Adipocyte (in vitro differentiated cells): ENCODE measurements at regions not wholly inside any gene's neighbourhood (a gene's known extent, or its start where the extent isn't known, plus 50 kb on each side); places are given as distances from the start of the nearest gene placed in this dataset.
"Not testable (repeated sequence)": the region's sequence is repeated elsewhere in the genome, so short reads cannot be mapped to it uniquely, and the experiment has no call there.

Experiments
- DNase-seq: peaks from one replicate; pipeline ENCODE4 v3.0.0-alpha.2; 2015; ENCODE audit warnings: low read depth
- H3K27me3 ChIP-seq: replicated peaks from 2 replicates; pipeline ENCODE4 v1.7.0; 2013; ENCODE audit warnings: mild to moderate bottlenecking, low read length, moderate library complexity; ENCODE audit not compliant: control insufficient read depth, insufficient read depth
- H3K36me3 ChIP-seq: 2 replicates; pipeline ENCODE4 v1.7.0; 2013; ENCODE audit warnings: low read length, mild to moderate bottlenecking, moderate library complexity; ENCODE audit not compliant: control insufficient read depth, insufficient read depth, severe bottlenecking
- H3K4me1 ChIP-seq: 2 replicates; pipeline ENCODE4 v1.7.0; 2013; ENCODE audit warnings: mild to moderate bottlenecking, low read length, moderate library complexity; ENCODE audit not compliant: control insufficient read depth, insufficient read depth
- H3K4me3 ChIP-seq: 2 replicates; pipeline ENCODE4 v1.7.0; 2013; ENCODE audit warnings: mild to moderate bottlenecking, low read length, moderate library complexity
- H3K9ac ChIP-seq: 2 replicates; pipeline ENCODE4 v1.7.0; 2013; ENCODE audit warnings: mild to moderate bottlenecking, low read length, moderate library complexity
- H3K9me3 ChIP-seq: 2 replicates; pipeline ENCODE4 v1.7.0; 2013; ENCODE audit warnings: mild to moderate bottlenecking, low read length, moderate library complexity; ENCODE audit not compliant: control insufficient read depth

- H3K9ac ChIP-seq = no peak overlapping the region
- no peak overlapping the region for H3K4me3 ChIP-seq
- H3K36me3 ChIP-seq = no peaks in the 10 kb centered on the region
- no peaks in the 10 kb centered on the region for H3K27me3 ChIP-seq
- H3K9me3 ChIP-seq = no peaks in the 10 kb centered on the region
- peaks cover 62% of the 10 kb centered on the region for H3K4me1 ChIP-seq
- DNase-seq = no peak
Observed at GRCh38 chr14:87629788-87630187, 363.2 kb downstream of the GALC start.

GRCh38 chr14:87628780-87629179 lies 364.2 kb downstream of the GALC start:
- Histone ChIP-seq H3K27me3 (no peaks in the 10 kb centered on the region), H3K4me3 (no peak overlapping the region), H3K9me3 (no peaks in the 10 kb centered on the region), H3K4me1 (peaks cover 72% of the 10 kb centered on the region), H3K9ac (peak overlapping the region; percentile 57), H3K36me3 (no peaks in the 10 kb centered on the region)
- DNase-seq = no peak

DNA sequence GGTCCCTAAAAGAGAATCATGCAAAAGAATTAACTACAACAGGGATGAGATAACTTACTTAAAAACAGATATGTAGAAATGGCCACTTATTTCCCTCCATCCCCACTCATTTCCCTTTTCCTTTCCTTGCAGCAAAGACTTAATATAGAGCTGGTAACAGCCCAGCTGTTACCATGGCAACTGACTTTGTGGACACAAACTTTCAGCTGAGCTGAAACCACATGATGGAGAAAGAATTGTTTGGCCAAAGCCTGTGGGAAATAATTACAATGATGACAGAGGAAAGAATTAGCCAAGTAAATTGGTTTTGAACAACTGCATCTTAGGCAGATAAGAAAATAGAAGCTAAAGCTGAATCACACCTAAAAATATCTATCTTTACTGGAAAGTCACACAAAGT lies 364.9 kb downstream of the GALC start:
- Histone ChIP-seq H3K4me1 (peaks cover 78% of the 10 kb centered on the region), H3K4me3 (peak overlapping the region; percentile 12), H3K9me3 (peaks cover under 1% of the 10 kb centered on the region), H3K9ac (peak overlapping the region; percentile 57), H3K27me3 (no peaks in the 10 kb centered on the region), H3K36me3 (no peaks in the 10 kb centered on the region)
- no peak for DNase-seq

- no peaks in the 10 kb centered on the region for H3K27me3 ChIP-seq
- peak overlapping the region; percentile 21 for H3K4me3 ChIP-seq
- H3K4me1 ChIP-seq = peaks cover 76% of the 10 kb centered on the region
- peak overlapping the region; percentile 38 for H3K9ac ChIP-seq
- peaks cover 16% of the 10 kb centered on the region for H3K9me3 ChIP-seq
- no peak for DNase-seq
- no peaks in the 10 kb centered on the region for H3K36me3 ChIP-seq
Observed at GRCh38 chr14:87626266-87626665, 366.7 kb downstream of the GALC start.

GRCh38 chr14:87623616-87624015 lies 369.4 kb downstream of the GALC start:
- Histone ChIP-seq H3K9ac (no peak overlapping the region), H3K27me3 (no peaks in the 10 kb centered on the region), H3K4me1 (peaks cover 49% of the 10 kb centered on the region), H3K9me3 (peaks cover 18% of the 10 kb centered on the region), H3K36me3 (no peaks in the 10 kb centered on the region), H3K4me3 (no peak overlapping the region)
- no peak for DNase-seq

GRCh38 chr14:87617079-87617478 lies 375.9 kb downstream of the GALC start:
- DNase-seq = no peak
- H3K27me3 ChIP-seq = no peaks in the 10 kb centered on the region
- H3K4me1 ChIP-seq = no peaks in the 10 kb centered on the region
- no peak overlapping the region for H3K4me3 ChIP-seq
- peaks cover 10% of the 10 kb centered on the region for H3K9me3 ChIP-seq
- no peak overlapping the region for H3K9ac ChIP-seq
- no peaks in the 10 kb centered on the region for H3K36me3 ChIP-seq

GRCh38 chr14:87615822-87616679 lies 376.9 kb downstream of the GALC start:
- H3K4me1 ChIP-seq = no peaks in the 10 kb centered on the region
- H3K36me3 ChIP-seq = no peaks in the 10 kb centered on the region
- no peak overlapping the region for H3K4me3 ChIP-seq
- H3K9ac ChIP-seq = no peak overlapping the region
- peaks cover under 1% of the 10 kb centered on the region for H3K9me3 ChIP-seq
- DNase-seq = peak; percentile 69
- H3K27me3 ChIP-seq = no peaks in the 10 kb centered on the region

- Histone ChIP-seq H3K36me3 (no peaks in the 10 kb centered on the region), H3K9me3 (no peaks in the 10 kb centered on the region), H3K27me3 (no peaks in the 10 kb centered on the region), H3K4me1 (no peaks in the 10 kb centered on the region), H3K9ac (no peak overlapping the region), H3K4me3 (no peak overlapping the region)
- DNase-seq = no peak
Observed at GRCh38 chr14:87615047-87615446, 377.9 kb downstream of the GALC start.

DNA sequence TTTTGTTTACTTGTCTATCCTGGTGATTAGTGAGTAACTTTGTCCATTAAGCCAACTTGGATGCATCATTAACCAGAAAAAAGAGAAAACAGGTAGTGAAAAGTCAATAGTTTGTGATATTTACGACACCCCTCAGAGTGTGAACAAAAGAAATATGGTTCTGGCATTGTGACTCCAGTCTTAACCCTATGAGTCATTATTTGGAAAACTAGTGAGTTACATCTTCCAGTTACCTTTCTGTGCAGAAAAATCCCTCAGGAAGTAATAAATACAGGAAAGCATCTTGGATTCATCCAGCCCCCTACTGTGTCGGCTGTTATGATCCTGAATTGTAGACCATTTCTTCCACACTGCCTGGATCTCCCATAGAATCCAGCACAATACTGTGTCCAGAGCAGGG lies 379.1 kb downstream of the GALC start:
- Histone ChIP-seq H3K4me3 (no peak overlapping the region), H3K9me3 (no peaks in the 10 kb centered on the region), H3K36me3 (no peaks in the 10 kb centered on the region), H3K9ac (no peak overlapping the region), H3K27me3 (no peaks in the 10 kb centered on the region), H3K4me1 (no peaks in the 10 kb centered on the region)
- no peak for DNase-seq

GRCh38 chr14:87607056-87607455 lies 385.9 kb downstream of the GALC start:
- H3K4me1 ChIP-seq = peaks cover 12% of the 10 kb centered on the region
- not testable (repeated sequence) for H3K36me3 ChIP-seq, H3K27me3 ChIP-seq, H3K9ac ChIP-seq, H3K9me3 ChIP-seq, H3K4me3 ChIP-seq, DNase-seq

DNA sequence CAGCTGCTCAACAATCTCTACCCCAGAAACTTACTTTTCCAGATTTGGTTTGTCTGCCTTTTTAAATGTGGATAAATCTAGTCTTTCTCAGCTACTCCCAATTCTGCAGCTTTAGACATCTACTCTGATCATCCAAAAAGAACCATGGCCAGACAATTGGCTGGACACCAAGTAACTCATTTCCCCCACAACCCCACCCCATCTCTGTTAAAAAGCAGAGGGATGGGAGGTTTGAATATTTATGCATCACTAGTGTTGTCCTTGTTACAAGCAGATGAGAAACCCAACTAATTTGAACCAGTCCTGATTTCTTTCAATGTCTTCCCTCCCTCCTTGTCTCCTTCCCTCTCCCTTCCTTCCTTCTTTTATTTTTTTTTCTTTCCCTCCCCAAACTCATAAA lies 391.9 kb downstream of the GALC start:
- no peaks in the 10 kb centered on the region for H3K36me3 ChIP-seq
- no peak overlapping the region for H3K9ac ChIP-seq
- no peak for DNase-seq
- H3K27me3 ChIP-seq = no peaks in the 10 kb centered on the region
- no peak overlapping the region for H3K4me3 ChIP-seq
- H3K4me1 ChIP-seq = peaks cover 12% of the 10 kb centered on the region
- H3K9me3 ChIP-seq = no peaks in the 10 kb centered on the region

GRCh38 chr14:87600240-87600639 lies 392.7 kb downstream of the GALC start:
- H3K27me3 ChIP-seq = no peaks in the 10 kb centered on the region
- peaks cover 12% of the 10 kb centered on the region for H3K4me1 ChIP-seq
- H3K9ac ChIP-seq = no peak overlapping the region
- no peak for DNase-seq
- no peaks in the 10 kb centered on the region for H3K9me3 ChIP-seq
- no peaks in the 10 kb centered on the region for H3K36me3 ChIP-seq
- H3K4me3 ChIP-seq = no peak overlapping the region
